ENCODE measurements at regions not wholly inside any gene's neighbourhood (a gene's known extent, or its start where the extent isn't known, plus 50 kb on each side); places are given as distances from the start of the nearest gene placed in this dataset.

- no CpG with 5 or more reads among the region's 1 CpG for WGBS (ENCODE audit: insufficient coverage)
- H3K27me3 ChIP-seq (ENCODE audit: control insufficient read depth in 2 of 2, insufficient read depth in 2 of 2, low read length in 2 of 2) = no peaks in the 10 kb centered on the region
- intact Hi-C loops (cut with micrococcal nuclease) = no loop called here
- no peaks in the 10 kb centered on the region for H3K4me1 ChIP-seq (ENCODE audit: control insufficient read depth in 1 of 2, insufficient read depth in 2 of 2, low read length in 2 of 2)
- TF ChIP-seq CTCF (IDR thresholded peaks at IDR 0.05) = no peak
- Mint-ChIP-seq H3K9me3 (peaks cover 0 to 6% (median 0%) of the 10 kb centered on the region in 7 donors), H3K4me3 (no peak overlapping the region), H3K36me3 (no peaks in the 10 kb centered on the region), H3K27ac (no peak overlapping the region), H3K4me1 (no peaks in the 10 kb centered on the region), H3K27me3 (ENCODE audit: low read depth in 3 of 3) (no peaks in the 10 kb centered on the region)
- H3K4me2 ChIP-seq (replicated peaks; ENCODE audit: extremely low read depth, low read length, poor library complexity, severe bottlenecking) = no peak overlapping the region
- H3K36me3 ChIP-seq (replicated peaks in 1 of 2; ENCODE audit: control insufficient read depth in 1 of 2, insufficient read depth in 2 of 2, low read length in 2 of 2) = no peaks in the 10 kb centered on the region
- H3K4me3 ChIP-seq (replicated peaks in 1 of 3; ENCODE audit: low read depth in 2 of 3, low read length in 3 of 3) = no peak overlapping the region
- DNase-seq = no peak
- no peak overlapping the region for H3K27ac ChIP-seq (ENCODE audit: low read depth in 1 of 2, low read length in 2 of 2)
- H3K79me2 ChIP-seq (ENCODE audit: insufficient read depth, low read length) = no peaks in the 10 kb centered on the region
- no peaks in the 10 kb centered on the region for H4K20me1 ChIP-seq (ENCODE audit: insufficient read depth, low read length)
- no peaks in the 10 kb centered on the region for H3K9me3 ChIP-seq (replicated peaks in 1 of 2; ENCODE audit: control insufficient read depth in 1 of 2, insufficient read depth in 1 of 2, low read length in 2 of 2)
- H2AFZ ChIP-seq (ENCODE audit: insufficient read depth, low read depth, low read length, poor library complexity, severe bottlenecking) = no peak overlapping the region
- H3K9ac ChIP-seq (ENCODE audit: insufficient read depth, low read length, poor library complexity, severe bottlenecking) = no peak overlapping the region
Observed at GRCh38 chr3:94184781-94185180, 121.9 kb downstream of the NSUN3 start.

DNA sequence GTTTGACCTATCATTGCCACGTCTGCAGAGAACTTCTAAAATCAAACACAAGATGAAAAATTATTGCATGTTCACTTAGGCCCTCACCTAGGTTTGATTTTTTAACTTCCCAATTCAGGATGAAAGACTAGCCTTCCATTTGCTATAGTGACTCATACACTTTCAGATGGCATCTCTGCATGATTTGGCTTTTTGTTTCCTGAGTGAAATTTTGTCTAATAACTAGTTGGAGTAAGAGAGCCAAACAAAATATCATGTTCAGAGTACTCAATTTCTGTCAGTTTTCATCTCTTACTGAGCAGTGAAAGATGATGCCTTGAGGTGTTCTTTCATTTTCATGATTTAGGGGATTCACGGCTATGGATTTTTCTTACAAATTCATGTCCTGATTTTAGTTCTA lies 122.9 kb downstream of the NSUN3 start:
- no peak overlapping the region for H3K27ac ChIP-seq (ENCODE audit: low read depth in 1 of 2, low read length in 2 of 2)
- no peaks in the 10 kb centered on the region for H3K9me3 ChIP-seq (replicated peaks in 1 of 2; ENCODE audit: control insufficient read depth in 1 of 2, insufficient read depth in 1 of 2, low read length in 2 of 2)
- H3K79me2 ChIP-seq (ENCODE audit: insufficient read depth, low read length) = no peaks in the 10 kb centered on the region
- H3K4me1 Mint-ChIP-seq = no peaks in the 10 kb centered on the region
- H3K4me3 ChIP-seq (replicated peaks in 1 of 3; ENCODE audit: low read depth in 2 of 3, low read length in 3 of 3) = no peak overlapping the region
- H3K4me2 ChIP-seq (replicated peaks; ENCODE audit: extremely low read depth, low read length, poor library complexity, severe bottlenecking) = no peak overlapping the region
- H3K36me3 Mint-ChIP-seq = no peaks in the 10 kb centered on the region
- H3K4me1 ChIP-seq (ENCODE audit: control insufficient read depth in 1 of 2, insufficient read depth in 2 of 2, low read length in 2 of 2) = no peaks in the 10 kb centered on the region
- no peaks in the 10 kb centered on the region for H4K20me1 ChIP-seq (ENCODE audit: insufficient read depth, low read length)
- H3K36me3 ChIP-seq (replicated peaks in 1 of 2; ENCODE audit: control insufficient read depth in 1 of 2, insufficient read depth in 2 of 2, low read length in 2 of 2) = no peaks in the 10 kb centered on the region
- H3K27me3 Mint-ChIP-seq (ENCODE audit: low read depth in 3 of 3) = no peaks in the 10 kb centered on the region
- H2AFZ ChIP-seq (ENCODE audit: insufficient read depth, low read depth, low read length, poor library complexity, severe bottlenecking) = no peak overlapping the region
- H3K4me3 Mint-ChIP-seq = no peak overlapping the region
- no peak for TF ChIP-seq CTCF (IDR thresholded peaks at IDR 0.05)
- WGBS (ENCODE audit: insufficient coverage) = no CpG with 5 or more reads among the region's 2 CpGs
- H3K27me3 ChIP-seq (ENCODE audit: control insufficient read depth in 2 of 2, insufficient read depth in 2 of 2, low read length in 2 of 2) = no peaks in the 10 kb centered on the region
- intact Hi-C loops (cut with micrococcal nuclease) = no loop called here
- DNase-seq = no peak
- H3K9ac ChIP-seq (ENCODE audit: insufficient read depth, low read length, poor library complexity, severe bottlenecking) = no peak overlapping the region
- H3K27ac Mint-ChIP-seq = no peak overlapping the region
- peaks cover 0 to 5% (median 0%) of the 10 kb centered on the region in 7 donors for H3K9me3 Mint-ChIP-seq

All from CD14-positive monocyte (primary cell).